Mesenchymal stem cell (in vitro differentiated cells and primary cell): ENCODE measurements at regions not wholly inside any gene's neighbourhood (a gene's known extent, or its start where the extent isn't known, plus 50 kb on each side); places are given as distances from the start of the nearest gene placed in this dataset.
"Not testable (repeated sequence)": the region's sequence is repeated elsewhere in the genome, so short reads cannot be mapped to it uniquely, and the experiment has no call there.

Source experiments
- DNase-seq: peaks from one replicate; pipeline ENCODE4 v3.0.0-alpha.2; 2013
- H2AFZ ChIP-seq: one replicate; pipeline ENCODE4 v1.6.1; 2013; ENCODE audit warnings: low read depth, mild to moderate bottlenecking, control low read depth, inconsistent platforms, low read length, moderate library complexity
- H2AK5ac ChIP-seq: 2 replicates; pipeline ENCODE4 v1.6.1; 2013; ENCODE audit warnings: low read length, moderate library complexity, mild to moderate bottlenecking, inconsistent platforms; ENCODE audit not compliant: severe bottlenecking
- H2BK120ac ChIP-seq: one replicate; pipeline ENCODE4 v1.6.1; 2013; ENCODE audit warnings: low read depth, mild to moderate bottlenecking, inconsistent platforms, low read length, moderate library complexity
- H2BK12ac ChIP-seq, 2 experiments: one replicate each; pipeline ENCODE4 v1.6.1; 2013; ENCODE audit warnings: inconsistent platforms in 2 of 2, low read length in 2 of 2, mild to moderate bottlenecking in 2 of 2, moderate library complexity in 2 of 2, control low read depth in 1 of 2
- H2BK15ac ChIP-seq: one replicate; pipeline ENCODE4 v1.6.1; 2013; ENCODE audit warnings: mild to moderate bottlenecking, low read depth, inconsistent platforms; ENCODE audit not compliant: poor library complexity, severe bottlenecking
- H2BK5ac ChIP-seq: 2 replicates; pipeline ENCODE4 v1.6.1; 2013; ENCODE audit warnings: low read depth, mild to moderate bottlenecking, low read length, control low read depth, inconsistent platforms; ENCODE audit not compliant: poor library complexity, severe bottlenecking
- H3K14ac ChIP-seq, 2 experiments: one replicate each; pipeline ENCODE4 v1.6.1; 2013; ENCODE audit warnings: inconsistent platforms in 2 of 2, low read length in 2 of 2, control low read depth in 1 of 2, mild to moderate bottlenecking in 1 of 2, moderate library complexity in 1 of 2
- H3K18ac ChIP-seq, 2 experiments: one replicate each; pipeline ENCODE4 v1.6.1; 2013; ENCODE audit warnings: inconsistent platforms in 2 of 2, low read length in 2 of 2, control low read depth in 1 of 2, low read depth in 1 of 2, mild to moderate bottlenecking in 1 of 2
- H3K23ac ChIP-seq, 2 experiments: one replicate each; pipeline ENCODE4 v1.6.1; 2013; ENCODE audit warnings: inconsistent platforms in 2 of 2, low read length in 2 of 2, mild to moderate bottlenecking in 2 of 2, moderate library complexity in 2 of 2, control low read depth in 1 of 2
- H3K27ac ChIP-seq: 2 replicates; pipeline ENCODE4 v1.5.1; 2013; ENCODE audit warnings: mild to moderate bottlenecking, moderate library complexity, low read length, control low read depth, inconsistent platforms; ENCODE audit not compliant: poor library complexity, severe bottlenecking
- H3K27me3 ChIP-seq, 2 experiments: 2 replicates each; pipeline versions ENCODE4 v1.6.1 to v1.7.0; 2013; ENCODE audit warnings: low read length in 2 of 2, mild to moderate bottlenecking in 2 of 2, moderate library complexity in 2 of 2, control low read depth in 1 of 2, inconsistent platforms in 1 of 2; ENCODE audit not compliant: control insufficient read depth in 1 of 2, insufficient read depth in 1 of 2
- H3K36me3 ChIP-seq, 2 experiments: 2 replicates each; pipeline versions ENCODE4 v1.6.1 to v1.7.0; 2013; ENCODE audit warnings: low read length in 2 of 2, control low read depth in 1 of 2, inconsistent platforms in 1 of 2, low read depth in 1 of 2, mild to moderate bottlenecking in 1 of 2; ENCODE audit not compliant: insufficient read depth in 2 of 2, control insufficient read depth in 1 of 2
- H3K4ac ChIP-seq, 2 experiments: one replicate each; pipeline ENCODE4 v1.6.1; 2013; ENCODE audit warnings: inconsistent platforms in 2 of 2, low read length in 2 of 2, mild to moderate bottlenecking in 2 of 2, moderate library complexity in 2 of 2, control low read depth in 1 of 2, low read depth in 1 of 2
- H3K4me1 ChIP-seq: 2 replicates; pipeline ENCODE4 v1.6.1; 2013; ENCODE audit warnings: low read depth, low read length, control low read depth; ENCODE audit not compliant: control insufficient read depth, insufficient read depth
- H3K4me2 ChIP-seq: 2 replicates; pipeline ENCODE4 v1.6.1; 2013; ENCODE audit warnings: low read length, mild to moderate bottlenecking, inconsistent platforms; ENCODE audit not compliant: poor library complexity, severe bottlenecking
- H3K4me3 ChIP-seq, 2 experiments: 2 replicates each; pipeline versions ENCODE4 v1.5.1 to v1.7.0; 2013; ENCODE audit warnings: low read length in 2 of 2, mild to moderate bottlenecking in 2 of 2, control low read depth in 1 of 2, low read depth in 1 of 2; ENCODE audit not compliant: insufficient read depth in 1 of 2
- H3K79me1 ChIP-seq: replicated peaks from 2 replicates; pipeline ENCODE4 v1.6.1; 2013; ENCODE audit warnings: mild to moderate bottlenecking, control low read depth, low read length, inconsistent platforms; ENCODE audit not compliant: poor library complexity, severe bottlenecking
- H3K9ac ChIP-seq: 2 replicates; pipeline ENCODE4 v1.7.0; 2013; ENCODE audit warnings: mild to moderate bottlenecking, low read length, moderate library complexity
- H3K9me3 ChIP-seq: 2 replicates; pipeline ENCODE4 v1.7.0; 2013; ENCODE audit warnings: mild to moderate bottlenecking, low read length; ENCODE audit not compliant: control insufficient read depth
- H4K8ac ChIP-seq: one replicate; pipeline ENCODE4 v1.6.1; 2013; ENCODE audit warnings: inconsistent platforms, mild to moderate bottlenecking, low read length, moderate library complexity
- H4K91ac ChIP-seq: one replicate; pipeline ENCODE4 v1.6.1; 2013; ENCODE audit warnings: mild to moderate bottlenecking, low read length, inconsistent platforms
- WGBS: methylation state at CpG from one replicate; pipeline ENCODE4 v1.1.7; 2013; ENCODE audit warnings: mixed read lengths; 5-methylcytosine and 5-hydroxymethylcytosine counted together

GRCh38 chr5:138676002-138676401, 77.2 kb upstream of the CTNNA1 start:
- Histone ChIP-seq H4K91ac (no peak overlapping the region), H3K27me3 (no peaks in the 10 kb centered on the region), H3K4me2 (no peak overlapping the region), H3K4me3 (no peak overlapping the region), H3K79me1 (no peaks in the 10 kb centered on the region), H3K14ac (no peak overlapping the region), H3K18ac (no peak overlapping the region), H3K4ac (no peak overlapping the region), H3K23ac (no peak overlapping the region), H2BK12ac (no peak overlapping the region), H2BK5ac (no peak overlapping the region), H3K9me3 (peaks cover 3% of the 10 kb centered on the region), H3K36me3 (no peaks in the 10 kb centered on the region), H2BK15ac (no peak overlapping the region), H3K27ac (peak overlapping the region; percentile 83), H2AK5ac (peak overlapping the region; percentile 98), H2AFZ (no peak overlapping the region), H2BK120ac (no peak overlapping the region), H4K8ac (no peak overlapping the region), H3K4me1 (peaks cover 7% of the 10 kb centered on the region), H3K9ac (no peak overlapping the region)
- DNase-seq, result no peak
- 89% methylated on average over 4 of the region's 5 CpGs for WGBS

GRCh38 chr5:138668451-138669380, 84.5 kb upstream of the CTNNA1 start:
- Histone ChIP-seq H3K4me1 (peaks cover 18% of the 10 kb centered on the region), H3K9ac (no peak overlapping the region), H2BK12ac (no peak overlapping the region), H3K18ac (no peak overlapping the region), H2AFZ (no peak overlapping the region), H3K9me3 (no peaks in the 10 kb centered on the region), H4K8ac (no peak overlapping the region), H3K27me3 (peaks cover 0 to 4% of the 10 kb centered on the region in 2 experiments), H3K79me1 (no peaks in the 10 kb centered on the region), H2BK120ac (no peak overlapping the region), H2AK5ac (peak overlapping the region; percentile 92), H3K4ac (no peak overlapping the region), H3K4me3 (no peak overlapping the region), H3K23ac (no peak overlapping the region), H3K14ac (no peak overlapping the region), H4K91ac (no peak overlapping the region), H2BK15ac (no peak overlapping the region), H2BK5ac (no peak overlapping the region), H3K36me3 (no peaks in the 10 kb centered on the region), H3K4me2 (no peak overlapping the region), H3K27ac (peak overlapping the region; percentile 62)
- DNase-seq, result no peak
- WGBS, result 48% methylated on average over 6 of the region's 8 CpGs

- WGBS, result 100% methylated on average over 1 of the region's 2 CpGs
- H3K4me2 ChIP-seq, H3K79me1 ChIP-seq, H2BK12ac ChIP-seq, H3K4me3 ChIP-seq, H2AFZ ChIP-seq, H3K4ac ChIP-seq, H3K27me3 ChIP-seq, H3K9ac ChIP-seq, H3K23ac ChIP-seq, H2BK15ac ChIP-seq, H3K9me3 ChIP-seq, H4K8ac ChIP-seq, H4K91ac ChIP-seq, H2BK5ac ChIP-seq, H3K18ac ChIP-seq, DNase-seq, H2BK120ac ChIP-seq, H3K36me3 ChIP-seq, H3K14ac ChIP-seq, H3K27ac ChIP-seq: not testable (repeated sequence)
- H2AK5ac ChIP-seq, result peak overlapping the region; percentile 92
- peaks cover 19% of the 10 kb centered on the region for H3K4me1 ChIP-seq
Measured at GRCh38 chr5:138667782-138668331, 85.4 kb upstream of the CTNNA1 start.

- Histone ChIP-seq H3K27ac (no peak overlapping the region), H3K23ac (no peak overlapping the region), H2BK15ac (no peak overlapping the region), H3K9me3 (no peaks in the 10 kb centered on the region), H3K4ac (no peak overlapping the region), H4K8ac (no peak overlapping the region), H3K4me1 (peaks cover 19% of the 10 kb centered on the region), H4K91ac (no peak overlapping the region), H2AFZ (no peak overlapping the region), H3K27me3 (peaks cover 0 to 4% of the 10 kb centered on the region in 2 experiments), H3K79me1 (no peaks in the 10 kb centered on the region), H3K4me3 (no peak overlapping the region), H3K14ac (no peak overlapping the region), H3K9ac (no peak overlapping the region), H2BK120ac (no peak overlapping the region), H3K18ac (no peak overlapping the region), H2BK12ac (no peak overlapping the region), H3K4me2 (no peak overlapping the region), H2BK5ac (no peak overlapping the region), H2AK5ac (no peak overlapping the region), H3K36me3 (no peaks in the 10 kb centered on the region)
- DNase-seq, result no peak
- 91% methylated on average over 8 of the region's 8 CpGs for WGBS
Measured at GRCh38 chr5:138666226-138666742, 86.9 kb upstream of the CTNNA1 start.
